ENCODE measurements at regions not wholly inside any gene's neighbourhood (a gene's known extent, or its start where the extent isn't known, plus 50 kb on each side); places are given as distances from the start of the nearest gene placed in this dataset.

DNA sequence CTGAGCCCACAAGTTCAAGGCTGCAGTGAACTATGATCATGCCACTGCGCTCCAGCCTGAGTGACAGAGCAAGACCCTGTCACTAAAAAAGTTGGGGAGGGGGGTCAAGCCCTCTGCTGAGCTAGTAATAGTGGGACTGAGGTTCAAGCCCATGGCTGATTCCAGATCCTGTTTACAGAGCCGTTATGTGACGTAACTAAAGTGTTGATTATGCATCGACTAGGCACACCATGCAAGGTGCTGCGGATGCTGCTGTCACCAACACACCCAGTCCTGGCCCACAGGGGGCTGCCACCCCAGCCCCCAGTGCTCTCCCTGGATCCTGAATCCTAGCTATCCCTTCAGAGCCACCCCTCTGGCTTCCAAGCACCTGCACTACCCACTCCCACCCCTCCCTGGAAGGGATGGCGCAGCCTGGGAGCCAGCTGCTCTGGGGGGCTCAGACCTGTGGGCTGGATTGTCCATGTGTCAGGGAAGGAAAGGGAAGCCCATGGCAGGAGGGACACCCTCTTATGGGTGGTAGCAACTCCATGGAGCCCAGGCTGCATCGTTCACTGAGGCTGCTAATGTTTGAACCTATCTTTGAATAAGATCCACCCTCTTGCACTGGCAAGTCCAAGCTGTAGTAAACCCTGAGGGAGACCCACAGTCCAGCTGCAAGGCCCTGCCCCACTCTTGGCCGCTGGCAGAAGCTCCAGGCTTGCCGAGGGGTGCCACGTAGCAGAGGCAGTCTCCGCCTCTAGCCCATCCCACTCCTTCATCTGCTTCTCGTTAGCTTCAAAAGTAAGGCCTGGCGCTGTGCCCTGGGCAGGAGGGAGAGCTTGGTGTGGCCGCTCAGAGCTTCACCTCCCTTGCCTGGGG is 95.0 kb downstream of the SNX5 start (continued):
- TF ChIP-seq YEATS2 (CRISPR knock-in tag; IDR thresholded peaks at IDR 0.05; ENCODE audit: borderline replicate concordance): 0 out of 2 replicates have a peak, but pooled peaks have one; percentile 42
- TF ChIP-seq ZNF235 (CRISPR knock-in tag; IDR thresholded peaks at IDR 0.05; ENCODE audit: borderline replicate concordance): no peak; the same call in 1 of the 2 replicates
- TF ChIP-seq ZNF652 (CRISPR knock-in tag; IDR thresholded peaks at IDR 0.05; ENCODE audit: borderline replicate concordance, low read depth): no peak
- TF ChIP-seq, protein P1, sequence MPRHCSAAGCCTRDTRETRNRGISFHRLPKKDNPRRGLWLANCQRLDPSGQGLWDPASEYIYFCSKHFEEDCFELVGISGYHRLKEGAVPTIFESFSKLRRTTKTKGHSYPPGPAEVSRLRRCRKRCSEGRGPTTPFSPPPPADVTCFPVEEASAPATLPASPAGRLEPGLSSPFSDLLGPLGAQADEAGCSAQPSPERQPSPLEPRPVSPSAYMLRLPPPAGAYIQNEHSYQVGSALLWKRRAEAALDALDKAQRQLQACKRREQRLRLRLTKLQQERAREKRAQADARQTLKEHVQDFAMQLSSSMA (CRISPR knock-in tag; IDR thresholded peaks at IDR 0.05): peak; percentile 73
- TF ChIP-seq ZNF30 (CRISPR knock-in tag; IDR thresholded peaks at IDR 0.05): no peak
- TF ChIP-seq NFE2L1 (CRISPR knock-in tag; IDR thresholded peaks at IDR 0.05; ENCODE audit: borderline replicate concordance): 0 out of 2 replicates have a peak, but pooled peaks have one; percentile 51
- TF ChIP-seq, protein P2, sequence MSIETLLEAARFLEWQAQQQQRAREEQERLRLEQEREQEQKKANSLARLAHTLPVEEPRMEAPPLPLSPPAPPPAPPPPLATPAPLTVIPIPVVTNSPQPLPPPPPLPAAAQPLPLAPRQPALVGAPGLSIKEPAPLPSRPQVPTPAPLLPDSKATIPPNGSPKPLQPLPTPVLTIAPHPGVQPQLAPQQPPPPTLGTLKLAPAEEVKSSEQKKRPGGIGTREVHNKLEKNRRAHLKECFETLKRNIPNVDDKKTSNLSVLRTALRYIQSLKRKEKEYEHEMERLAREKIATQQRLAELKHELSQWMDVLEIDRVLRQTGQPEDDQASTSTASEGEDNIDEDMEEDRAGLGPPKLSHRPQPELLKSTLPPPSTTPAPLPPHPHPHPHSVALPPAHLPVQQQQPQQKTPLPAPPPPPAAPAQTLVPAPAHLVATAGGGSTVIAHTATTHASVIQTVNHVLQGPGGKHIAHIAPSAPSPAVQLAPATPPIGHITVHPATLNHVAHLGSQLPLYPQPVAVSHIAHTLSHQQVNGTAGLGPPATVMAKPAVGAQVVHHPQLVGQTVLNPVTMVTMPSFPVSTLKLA (IDR thresholded peaks at IDR 0.05): no peak
- TF ChIP-seq, protein P3, sequence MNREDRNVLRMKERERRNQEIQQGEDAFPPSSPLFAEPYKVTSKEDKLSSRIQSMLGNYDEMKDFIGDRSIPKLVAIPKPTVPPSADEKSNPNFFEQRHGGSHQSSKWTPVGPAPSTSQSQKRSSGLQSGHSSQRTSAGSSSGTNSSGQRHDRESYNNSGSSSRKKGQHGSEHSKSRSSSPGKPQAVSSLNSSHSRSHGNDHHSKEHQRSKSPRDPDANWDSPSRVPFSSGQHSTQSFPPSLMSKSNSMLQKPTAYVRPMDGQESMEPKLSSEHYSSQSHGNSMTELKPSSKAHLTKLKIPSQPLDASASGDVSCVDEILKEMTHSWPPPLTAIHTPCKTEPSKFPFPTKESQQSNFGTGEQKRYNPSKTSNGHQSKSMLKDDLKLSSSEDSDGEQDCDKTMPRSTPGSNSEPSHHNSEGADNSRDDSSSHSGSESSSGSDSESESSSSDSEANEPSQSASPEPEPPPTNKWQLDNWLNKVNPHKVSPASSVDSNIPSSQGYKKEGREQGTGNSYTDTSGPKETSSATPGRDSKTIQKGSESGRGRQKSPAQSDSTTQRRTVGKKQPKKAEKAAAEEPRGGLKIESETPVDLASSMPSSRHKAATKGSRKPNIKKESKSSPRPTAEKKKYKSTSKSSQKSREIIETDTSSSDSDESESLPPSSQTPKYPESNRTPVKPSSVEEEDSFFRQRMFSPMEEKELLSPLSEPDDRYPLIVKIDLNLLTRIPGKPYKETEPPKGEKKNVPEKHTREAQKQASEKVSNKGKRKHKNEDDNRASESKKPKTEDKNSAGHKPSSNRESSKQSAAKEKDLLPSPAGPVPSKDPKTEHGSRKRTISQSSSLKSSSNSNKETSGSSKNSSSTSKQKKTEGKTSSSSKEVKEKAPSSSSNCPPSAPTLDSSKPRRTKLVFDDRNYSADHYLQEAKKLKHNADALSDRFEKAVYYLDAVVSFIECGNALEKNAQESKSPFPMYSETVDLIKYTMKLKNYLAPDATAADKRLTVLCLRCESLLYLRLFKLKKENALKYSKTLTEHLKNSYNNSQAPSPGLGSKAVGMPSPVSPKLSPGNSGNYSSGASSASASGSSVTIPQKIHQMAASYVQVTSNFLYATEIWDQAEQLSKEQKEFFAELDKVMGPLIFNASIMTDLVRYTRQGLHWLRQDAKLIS (CRISPR knock-in tag; IDR thresholded peaks at IDR 0.05): peak; percentile 80; the same call in 1 of the 2 replicates
- TF ChIP-seq THAP11 (CRISPR knock-in tag; IDR thresholded peaks at IDR 0.05): peak; percentile 34; the same call in 1 of the 2 replicates
- TF ChIP-seq, protein P4, sequence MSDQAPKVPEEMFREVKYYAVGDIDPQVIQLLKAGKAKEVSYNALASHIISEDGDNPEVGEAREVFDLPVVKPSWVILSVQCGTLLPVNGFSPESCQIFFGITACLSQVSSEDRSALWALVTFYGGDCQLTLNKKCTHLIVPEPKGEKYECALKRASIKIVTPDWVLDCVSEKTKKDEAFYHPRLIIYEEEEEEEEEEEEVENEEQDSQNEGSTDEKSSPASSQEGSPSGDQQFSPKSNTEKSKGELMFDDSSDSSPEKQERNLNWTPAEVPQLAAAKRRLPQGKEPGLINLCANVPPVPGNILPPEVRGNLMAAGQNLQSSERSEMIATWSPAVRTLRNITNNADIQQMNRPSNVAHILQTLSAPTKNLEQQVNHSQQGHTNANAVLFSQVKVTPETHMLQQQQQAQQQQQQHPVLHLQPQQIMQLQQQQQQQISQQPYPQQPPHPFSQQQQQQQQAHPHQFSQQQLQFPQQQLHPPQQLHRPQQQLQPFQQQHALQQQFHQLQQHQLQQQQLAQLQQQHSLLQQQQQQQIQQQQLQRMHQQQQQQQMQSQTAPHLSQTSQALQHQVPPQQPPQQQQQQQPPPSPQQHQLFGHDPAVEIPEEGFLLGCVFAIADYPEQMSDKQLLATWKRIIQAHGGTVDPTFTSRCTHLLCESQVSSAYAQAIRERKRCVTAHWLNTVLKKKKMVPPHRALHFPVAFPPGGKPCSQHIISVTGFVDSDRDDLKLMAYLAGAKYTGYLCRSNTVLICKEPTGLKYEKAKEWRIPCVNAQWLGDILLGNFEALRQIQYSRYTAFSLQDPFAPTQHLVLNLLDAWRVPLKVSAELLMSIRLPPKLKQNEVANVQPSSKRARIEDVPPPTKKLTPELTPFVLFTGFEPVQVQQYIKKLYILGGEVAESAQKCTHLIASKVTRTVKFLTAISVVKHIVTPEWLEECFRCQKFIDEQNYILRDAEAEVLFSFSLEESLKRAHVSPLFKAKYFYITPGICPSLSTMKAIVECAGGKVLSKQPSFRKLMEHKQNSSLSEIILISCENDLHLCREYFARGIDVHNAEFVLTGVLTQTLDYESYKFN (CRISPR knock-in tag; conservative IDR thresholded peaks at IDR 0.05): peak; percentile 10
- TF ChIP-seq ZNF326 (CRISPR knock-in tag; IDR thresholded peaks at IDR 0.05; ENCODE audit: borderline replicate concordance): no peak; the same call in 1 of the 2 replicates
- TF ChIP-seq YY1 (IDR thresholded peaks at IDR 0.05; ENCODE audit: insufficient read depth, insufficient replicate concordance, low read depth, low read length): peak; percentile 46
- TF ChIP-seq, protein P5, sequence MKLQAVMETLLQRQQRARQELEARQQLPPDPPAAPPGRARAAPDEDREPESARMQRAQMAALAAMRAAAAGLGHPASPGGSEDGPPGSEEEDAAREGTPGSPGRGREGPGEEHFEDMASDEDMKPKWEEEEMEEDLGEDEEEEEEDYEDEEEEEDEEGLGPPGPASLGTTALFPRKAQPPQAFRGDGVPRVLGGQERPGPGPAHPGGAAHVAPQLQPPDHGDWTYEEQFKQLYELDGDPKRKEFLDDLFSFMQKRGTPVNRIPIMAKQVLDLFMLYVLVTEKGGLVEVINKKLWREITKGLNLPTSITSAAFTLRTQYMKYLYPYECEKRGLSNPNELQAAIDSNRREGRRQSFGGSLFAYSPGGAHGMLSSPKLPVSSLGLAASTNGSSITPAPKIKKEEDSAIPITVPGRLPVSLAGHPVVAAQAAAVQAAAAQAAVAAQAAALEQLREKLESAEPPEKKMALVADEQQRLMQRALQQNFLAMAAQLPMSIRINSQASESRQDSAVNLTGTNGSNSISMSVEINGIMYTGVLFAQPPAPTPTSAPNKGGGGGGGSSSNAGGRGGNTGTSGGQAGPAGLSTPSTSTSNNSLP (IDR thresholded peaks at IDR 0.05; ENCODE audit: low read depth, low read length): peak; percentile 38; the same call in 1 of the 2 replicates
- TF ChIP-seq ZNF589 (CRISPR knock-in tag; conservative IDR thresholded peaks at IDR 0.05): no peak
- no peak for TF ChIP-seq SOX13 (IDR thresholded peaks at IDR 0.05)
- peak; percentile 36 to 88; a peak in 1 of 4 replicates for TF ChIP-seq SOX13 (CRISPR knock-in tag; conservative IDR thresholded peaks at IDR 0.05 in 1 of 2, IDR thresholded peaks at IDR 0.05 in 1 of 2)

All from HepG2 (cell line).